BJ (cell line): ENCODE measurements at regions not wholly inside any gene's neighbourhood (a gene's known extent, or its start where the extent isn't known, plus 50 kb on each side); places are given as distances from the start of the nearest gene placed in this dataset.

Experiments
- CTCF ChIA-PET: fragments of 350-600 bp; formaldehyde crosslinking; extraction: SDS; loops from one replicate; lab custom pipeline; 2021; ENCODE audit warnings: antibody characterized with exemption, inconsistent platforms; lab: Yijun Ruan, JAX
- POLR2A ChIA-PET: fragments of 300-600 bp; sonication (Branson Sonifier 250); formaldehyde crosslinking; extraction: SDS; loops from one replicate; lab custom pipeline; 2021; ENCODE audit warnings: antibody characterized with exemption; lab: Charles Lee
- DNase-seq: peaks from one replicate; pipeline ENCODE4 v3.0.0-alpha.2; 2011; ENCODE audit warnings: low read depth
- H3K27me3 ChIP-seq: 2 replicates; pipeline ENCODE4 v1.6.0; 2011; ENCODE audit warnings: low read length; ENCODE audit not compliant: control insufficient read depth, insufficient read depth
- H3K36me3 ChIP-seq: 2 replicates; pipeline ENCODE4 v1.5.1; 2011; ENCODE audit warnings: low read length; ENCODE audit not compliant: control insufficient read depth, insufficient read depth
- H3K4me3 ChIP-seq: 2 replicates; pipeline ENCODE4 v1.5.1; 2011; ENCODE audit warnings: low read depth, mild to moderate bottlenecking, control low read depth, low read length
- CTCF ChIP-seq: IDR thresholded peaks from 2 replicates; pipeline ENCODE4 v1.5.1; 2011; ENCODE audit warnings: low read depth, mild to moderate bottlenecking, control low read depth, inconsistent platforms, low read length, moderate library complexity; ENCODE audit not compliant: insufficient read depth

DNA sequence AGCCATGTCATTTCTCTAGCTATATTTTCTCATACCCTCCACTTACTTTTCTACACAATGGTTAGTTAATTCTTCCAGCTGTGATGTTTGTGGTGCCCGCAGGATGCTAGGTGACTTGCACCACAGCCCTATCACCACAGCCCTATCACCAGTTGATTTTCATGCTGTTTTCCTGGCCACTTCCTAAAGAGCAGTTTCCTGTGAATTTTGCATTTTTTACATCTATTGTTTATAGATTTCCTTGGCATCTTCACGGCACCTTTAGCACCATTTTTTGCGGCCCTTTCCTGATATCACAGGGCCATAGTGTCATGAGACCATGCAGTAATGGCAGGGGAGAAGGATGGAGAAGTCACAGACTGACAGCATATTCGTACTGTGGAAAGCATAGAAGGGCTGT, 132.9 kb upstream of the PRICKLE2 start:
- no peaks in the 10 kb centered on the region for H3K27me3 ChIP-seq
- no peaks in the 10 kb centered on the region for H3K36me3 ChIP-seq
- ChIA-PET CTCF (no interaction called here), POLR2A (no interaction called here)
- no peak for DNase-seq
- H3K4me3 ChIP-seq: no peak overlapping the region
- no peak for TF ChIP-seq CTCF

- POLR2A ChIA-PET: no interaction called here
- CTCF ChIA-PET: no interaction called here
- DNase-seq: no peak
These were observed 132.2 kb upstream of the PRICKLE2 start for GRCh38 chr3:64357481-64357880.

DNA sequence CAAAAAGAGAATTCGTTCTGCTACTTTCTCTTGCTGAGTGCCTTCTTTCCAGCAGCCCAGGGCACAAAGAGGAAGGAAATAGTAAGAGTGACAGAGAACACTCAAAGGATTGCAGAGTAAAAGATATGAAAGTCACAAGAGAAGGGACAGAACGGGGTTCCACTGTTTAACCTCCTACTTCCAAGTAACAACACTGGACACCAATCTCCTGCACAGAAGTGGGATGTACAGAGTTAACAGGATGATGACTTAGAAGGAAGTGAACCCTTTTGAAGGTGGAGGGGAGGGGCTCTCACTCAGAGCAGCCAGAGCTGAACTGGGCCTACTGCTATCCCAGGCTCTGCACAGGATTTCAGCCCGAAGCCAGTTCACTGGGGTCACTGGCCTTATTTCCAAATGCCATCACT, 130.1 kb upstream of the PRICKLE2 start:
- H3K4me3 ChIP-seq: no peak overlapping the region
- H3K27me3 ChIP-seq: no peaks in the 10 kb centered on the region
- ChIA-PET POLR2A (interaction anchor here (0.6 kb wide), 1 partner anchor 119 kb away, joined by 3 read pairs; no protein-coding TSS in a partner anchor), CTCF (interaction anchor here (1.5 kb wide), 1 partner anchor 12 kb away, joined by 3 read pairs; no protein-coding TSS in a partner anchor)
- no peak for TF ChIP-seq CTCF
- DNase-seq: no peak
- H3K36me3 ChIP-seq: no peaks in the 10 kb centered on the region

More at GRCh38 chr3:64357481-64357880, 132.2 kb upstream of the PRICKLE2 start:
- no peaks in the 10 kb centered on the region for H3K27me3 ChIP-seq
- no peak for TF ChIP-seq CTCF
- no peak overlapping the region for H3K4me3 ChIP-seq
- H3K36me3 ChIP-seq: no peaks in the 10 kb centered on the region

DNA sequence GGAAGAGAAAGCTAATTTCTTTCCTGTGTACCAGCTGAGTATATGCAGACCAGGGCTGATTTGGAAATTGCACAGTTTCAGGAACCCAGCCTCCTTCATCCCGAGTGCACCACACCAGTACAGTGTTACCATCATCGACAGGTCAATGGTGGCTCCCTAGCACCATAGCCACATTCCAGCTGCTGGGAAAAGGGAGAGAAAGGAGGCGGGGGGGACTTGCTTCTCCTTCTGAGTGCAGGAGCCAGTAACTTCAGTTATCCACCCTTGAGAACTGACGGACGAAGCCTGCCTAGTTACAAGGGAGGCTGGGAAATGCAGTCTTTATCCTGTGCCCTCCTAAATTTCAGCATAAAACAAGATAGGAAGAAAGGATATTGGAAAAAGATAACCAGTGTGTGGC, 129.7 kb upstream of the PRICKLE2 start:
- no peak for DNase-seq
- Histone ChIP-seq H3K36me3 (no peaks in the 10 kb centered on the region), H3K4me3 (no peak overlapping the region), H3K27me3 (no peaks in the 10 kb centered on the region)
- TF ChIP-seq CTCF: no peak
- ChIA-PET POLR2A (interaction anchor here (0.6 kb wide), 1 partner anchor 119 kb away, joined by 3 read pairs; no protein-coding TSS in a partner anchor), CTCF (no interaction called here)

DNA sequence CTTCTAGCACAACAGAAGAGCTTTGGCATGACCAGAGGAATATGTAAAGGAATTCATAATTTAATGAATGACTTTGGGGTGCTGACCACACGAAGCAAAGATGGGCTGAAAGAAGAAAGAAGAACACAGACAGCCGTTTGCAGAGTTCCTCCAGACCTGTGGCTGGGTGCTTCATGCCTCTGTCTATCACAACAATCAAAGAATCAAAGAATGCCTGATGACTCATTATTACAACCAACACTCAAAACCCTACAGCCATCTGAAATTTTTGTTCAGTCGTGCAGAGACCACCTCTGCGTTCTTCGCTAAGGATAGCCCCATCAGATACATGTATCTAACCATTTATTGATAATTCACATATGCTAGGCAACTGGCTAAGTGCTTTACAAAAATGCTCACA, 129.0 kb upstream of the PRICKLE2 start:
- TF ChIP-seq CTCF: no peak
- CTCF ChIA-PET: interaction anchor here (0.6 to 0.7 kb wide), 2 partner anchors 324 to 451 kb away, joined by 3 read pairs; no protein-coding TSS in a partner anchor
- Histone ChIP-seq H3K36me3 (no peaks in the 10 kb centered on the region), H3K4me3 (no peak overlapping the region), H3K27me3 (no peaks in the 10 kb centered on the region)
- DNase-seq: no peak
- POLR2A ChIA-PET: no interaction called here
